SK-N-SH (cell line): ENCODE measurements at regions not wholly inside any gene's neighbourhood (a gene's known extent, or its start where the extent isn't known, plus 50 kb on each side); places are given as distances from the start of the nearest gene placed in this dataset.

Experiments used
- CTCF ChIA-PET: fragments of 300-600, 350-600 bp; formaldehyde crosslinking; extraction: SDS; loops from one replicate; lab custom pipeline; 2021; lab: Yijun Ruan, JAX
- POLR2A ChIA-PET: fragments of 350-600 bp; sonication (Branson Sonifier 250); formaldehyde crosslinking; extraction: SDS; loops from one replicate; lab custom pipeline; 2020; ENCODE audit warnings: antibody characterized with exemption, inconsistent platforms; lab: Yijun Ruan, JAX
- DNase-seq: peaks from one replicate; pipeline ENCODE4 v3.0.0; 2012
- H2AFZ ChIP-seq: fragments of 200-600 bp; sonication (generic); 2 replicates; pipeline ENCODE4 v1.8.1; 2016; ENCODE audit warnings: antibody characterized with exemption, mild to moderate bottlenecking, low read depth
- H3F3A ChIP-seq: fragments of 200-600 bp; sonication (generic); replicated peaks from 2 replicates; pipeline ENCODE3; 2016; ENCODE audit warnings: antibody characterized with exemption, mild to moderate bottlenecking; ENCODE audit not compliant: insufficient read depth
- H3K27ac ChIP-seq, 2 experiments: fragments of 200-500 bp in 1 of 2; fragments of 200-600 bp in 1 of 2; sonication (Bioruptor generic) in 1 of 2; sonication (generic), shearing (Covaris generic) in 1 of 2; 2 replicates each; pipeline versions ENCODE4 v1.5.1 to v1.6.1; 2014 to 2016; ENCODE audit warnings: low read depth in 2 of 2, inconsistent platforms in 1 of 2, low read length in 1 of 2, mild to moderate bottlenecking in 1 of 2, mixed read lengths in 1 of 2
- H3K27me3 ChIP-seq: fragments of 200-600 bp; sonication (generic), shearing (Covaris generic); 2 replicates; pipeline ENCODE4 v1.6.1; 2016; ENCODE audit warnings: mixed run types; ENCODE audit not compliant: insufficient read depth
- H3K36me3 ChIP-seq, 2 experiments: fragments of 200-500 bp in 1 of 2; fragments of 200-600 bp in 1 of 2; sonication (Bioruptor generic) in 1 of 2; sonication (generic) in 1 of 2; replicated peaks in 1 of 2; 2 replicates each; pipeline versions ENCODE3 to v1.5.1; 2014 to 2016; ENCODE audit warnings: low read length in 1 of 2, mild to moderate bottlenecking in 1 of 2; ENCODE audit not compliant: insufficient read depth in 2 of 2, control insufficient read depth in 1 of 2
- H3K4me1 ChIP-seq, 2 experiments: fragments of 200-500 bp in 1 of 2; fragments of 200-600 bp in 1 of 2; sonication (Bioruptor generic) in 1 of 2; sonication (generic), shearing (Covaris generic) in 1 of 2; 2 replicates each; pipeline versions ENCODE4 v1.5.1 to v1.6.1; 2014 to 2016; ENCODE audit warnings: low read depth in 1 of 2, low read length in 1 of 2, mixed run types in 1 of 2; ENCODE audit not compliant: insufficient read depth in 2 of 2, control insufficient read depth in 1 of 2
- H3K4me2 ChIP-seq: fragments of 200-600 bp; sonication (generic), shearing (Covaris generic); 2 replicates; pipeline ENCODE4 v1.6.1; 2017; ENCODE audit warnings: mixed run types
- H3K4me3 ChIP-seq, 2 experiments: fragments of 200-500 bp in 1 of 2; fragments of 200-600 bp in 1 of 2; sonication (Bioruptor generic) in 1 of 2; sonication (generic), shearing (Covaris generic) in 1 of 2; 2 replicates each; pipeline versions ENCODE4 v1.5.1 to v1.8.1; 2014 to 2016; ENCODE audit warnings: low read depth in 2 of 2, inconsistent platforms in 1 of 2, low read length in 1 of 2, mild to moderate bottlenecking in 1 of 2, mixed read lengths in 1 of 2, moderate library complexity in 1 of 2
- H3K79me2 ChIP-seq: fragments of 200-600 bp; sonication (generic); 2 replicates; pipeline ENCODE4 v1.8.1; 2017; ENCODE audit warnings: mild to moderate bottlenecking; ENCODE audit not compliant: insufficient read depth
- H3K9ac ChIP-seq: fragments of 200-600 bp; sonication (generic); 2 replicates; pipeline ENCODE4 v1.6.1; 2017; ENCODE audit warnings: mixed run types
- H3K9me2 ChIP-seq: fragments of 200-600 bp; sonication (generic); 2 replicates; pipeline ENCODE4 v1.6.1; 2017; ENCODE audit warnings: mixed run types
- H3K9me3 ChIP-seq: fragments of 200-600 bp; sonication (generic); 2 replicates; pipeline ENCODE4 v1.6.1; 2017; ENCODE audit warnings: mixed run types, mild to moderate bottlenecking, moderate library complexity
- H4K20me1 ChIP-seq: fragments of 200-600 bp; sonication (generic); 2 replicates; pipeline ENCODE4 v1.6.1; 2017; ENCODE audit warnings: mild to moderate bottlenecking, mixed run types; ENCODE audit not compliant: insufficient read depth
- ELF1 ChIP-seq: IDR thresholded peaks from 2 replicates; pipeline ENCODE4 v1.4.0; 2012
- EP300 ChIP-seq, 2 experiments: IDR thresholded peaks; 2 replicates each; pipeline versions ENCODE4 v1.4.0 to v1.6.1; 2012; ENCODE audit warnings: borderline replicate concordance in 1 of 2, low read depth in 1 of 2, low read length in 1 of 2
- FOXJ3 ChIP-seq: sonication (generic); formaldehyde crosslinking; IDR thresholded peaks from 2 replicates; pipeline ENCODE4 v1.5.1; 2020; ENCODE audit warnings: mild to moderate bottlenecking, missing genetic modification reagents
- FOXM1 ChIP-seq: IDR thresholded peaks from 2 replicates; pipeline ENCODE4 v1.4.0; 2012; ENCODE audit warnings: low read depth, mild to moderate bottlenecking
- GABPA ChIP-seq: IDR thresholded peaks from 2 replicates; pipeline ENCODE4 v1.4.0; 2012; ENCODE audit warnings: low read depth, mild to moderate bottlenecking
- GATA2 ChIP-seq: sonication (generic); formaldehyde crosslinking; IDR thresholded peaks from 2 replicates; pipeline ENCODE4 v1.5.0; 2020; ENCODE audit warnings: mild to moderate bottlenecking, missing genetic modification reagents
- JUND ChIP-seq: IDR thresholded peaks from 2 replicates; pipeline ENCODE4 v1.4.0; 2012
- MEF2A ChIP-seq: IDR thresholded peaks from 2 replicates; pipeline ENCODE4 v1.4.0; 2012; ENCODE audit warnings: low read depth, borderline replicate concordance
- NFIC ChIP-seq: IDR thresholded peaks from 2 replicates; pipeline ENCODE4 v1.4.0; 2012; ENCODE audit warnings: borderline replicate concordance
- NRF1 ChIP-seq: IDR thresholded peaks from 2 replicates; pipeline ENCODE4 v1.6.1; 2012; ENCODE audit warnings: low read depth, mild to moderate bottlenecking, low read length
- POLR2AphosphoS5 ChIP-seq: IDR thresholded peaks from 2 replicates; pipeline ENCODE4 v1.6.1; 2012; ENCODE audit warnings: low read depth, low read length
- RAD21 ChIP-seq: IDR thresholded peaks from 2 replicates; pipeline ENCODE4 v1.6.1; 2012; ENCODE audit warnings: mild to moderate bottlenecking, low read length
- SMC3 ChIP-seq: IDR thresholded peaks from 2 replicates; pipeline ENCODE4 v1.6.1; 2012; ENCODE audit warnings: low read depth, low read length, improper control_type of control experiment
- TCF12 ChIP-seq: IDR thresholded peaks from 2 replicates; pipeline ENCODE4 v1.4.0; 2012
- YY1 ChIP-seq: IDR thresholded peaks from 2 replicates; pipeline ENCODE4 v1.4.0; 2012; ENCODE audit warnings: low read depth, mild to moderate bottlenecking
- WGBS: methylation state at CpG from one replicate; pipeline ENCODE4 v1.1.6; 2017; ENCODE audit warnings: low lambda C conversion rate; 5-methylcytosine and 5-hydroxymethylcytosine counted together
- TF ChIP-seq, protein P1 (sequence below): IDR thresholded peaks from 2 replicates; pipeline ENCODE4 v1.6.1; 2012; ENCODE audit warnings: mild to moderate bottlenecking, low read depth, low read length, moderate library complexity
- TF ChIP-seq, protein P2 (sequence below): fragments of 150-350 bp; IDR thresholded peaks from 2 replicates; pipeline ENCODE4 v1.6.1; 2017; ENCODE audit warnings: antibody characterized with exemption, low read length, low read depth, borderline replicate concordance
- TF ChIP-seq, protein P3 (sequence below): IDR thresholded peaks from 2 replicates; pipeline ENCODE4 v1.4.0; 2012; ENCODE audit warnings: low read depth, borderline replicate concordance
- TF ChIP-seq, protein P4 (sequence below): IDR thresholded peaks from 2 replicates; pipeline ENCODE4 v1.4.0; 2012; ENCODE audit warnings: low read depth
- TF ChIP-seq, protein P5 (sequence below): fragments of 200-600 bp; sonication (generic); IDR thresholded peaks from 2 replicates; pipeline ENCODE4 v1.6.1; 2017; ENCODE audit warnings: antibody characterized with exemption, mild to moderate bottlenecking, moderate library complexity

DNA sequence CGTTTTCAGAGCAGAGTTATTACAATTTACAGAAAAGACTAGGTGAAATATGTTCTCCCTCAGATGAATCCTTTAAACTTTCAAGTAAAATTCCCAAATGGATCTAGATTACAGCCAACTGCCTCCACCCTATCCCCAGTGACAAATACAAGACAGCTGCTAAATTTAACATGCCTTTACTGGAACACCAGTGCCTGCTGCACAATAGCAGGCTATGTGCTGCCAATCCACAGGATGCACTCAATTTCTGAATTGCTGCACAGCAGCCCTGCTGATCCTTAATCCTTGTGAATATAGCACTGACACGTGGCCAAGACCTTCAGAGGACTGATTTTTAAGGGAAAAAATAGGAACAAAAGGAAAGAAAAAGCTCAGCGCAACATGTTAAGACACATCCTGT, 128.9 kb downstream of the CCER1 start (continued):
- TF ChIP-seq, protein P1, sequence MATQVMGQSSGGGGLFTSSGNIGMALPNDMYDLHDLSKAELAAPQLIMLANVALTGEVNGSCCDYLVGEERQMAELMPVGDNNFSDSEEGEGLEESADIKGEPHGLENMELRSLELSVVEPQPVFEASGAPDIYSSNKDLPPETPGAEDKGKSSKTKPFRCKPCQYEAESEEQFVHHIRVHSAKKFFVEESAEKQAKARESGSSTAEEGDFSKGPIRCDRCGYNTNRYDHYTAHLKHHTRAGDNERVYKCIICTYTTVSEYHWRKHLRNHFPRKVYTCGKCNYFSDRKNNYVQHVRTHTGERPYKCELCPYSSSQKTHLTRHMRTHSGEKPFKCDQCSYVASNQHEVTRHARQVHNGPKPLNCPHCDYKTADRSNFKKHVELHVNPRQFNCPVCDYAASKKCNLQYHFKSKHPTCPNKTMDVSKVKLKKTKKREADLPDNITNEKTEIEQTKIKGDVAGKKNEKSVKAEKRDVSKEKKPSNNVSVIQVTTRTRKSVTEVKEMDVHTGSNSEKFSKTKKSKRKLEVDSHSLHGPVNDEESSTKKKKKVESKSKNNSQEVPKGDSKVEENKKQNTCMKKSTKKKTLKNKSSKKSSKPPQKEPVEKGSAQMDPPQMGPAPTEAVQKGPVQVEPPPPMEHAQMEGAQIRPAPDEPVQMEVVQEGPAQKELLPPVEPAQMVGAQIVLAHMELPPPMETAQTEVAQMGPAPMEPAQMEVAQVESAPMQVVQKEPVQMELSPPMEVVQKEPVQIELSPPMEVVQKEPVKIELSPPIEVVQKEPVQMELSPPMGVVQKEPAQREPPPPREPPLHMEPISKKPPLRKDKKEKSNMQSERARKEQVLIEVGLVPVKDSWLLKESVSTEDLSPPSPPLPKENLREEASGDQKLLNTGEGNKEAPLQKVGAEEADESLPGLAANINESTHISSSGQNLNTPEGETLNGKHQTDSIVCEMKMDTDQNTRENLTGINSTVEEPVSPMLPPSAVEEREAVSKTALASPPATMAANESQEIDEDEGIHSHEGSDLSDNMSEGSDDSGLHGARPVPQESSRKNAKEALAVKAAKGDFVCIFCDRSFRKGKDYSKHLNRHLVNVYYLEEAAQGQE = no peak
- TF ChIP-seq RAD21 = no peak
- no peak for TF ChIP-seq MEF2A
- no peak for TF ChIP-seq YY1
- TF ChIP-seq, all 33 proteins: peak for 0

DNA sequence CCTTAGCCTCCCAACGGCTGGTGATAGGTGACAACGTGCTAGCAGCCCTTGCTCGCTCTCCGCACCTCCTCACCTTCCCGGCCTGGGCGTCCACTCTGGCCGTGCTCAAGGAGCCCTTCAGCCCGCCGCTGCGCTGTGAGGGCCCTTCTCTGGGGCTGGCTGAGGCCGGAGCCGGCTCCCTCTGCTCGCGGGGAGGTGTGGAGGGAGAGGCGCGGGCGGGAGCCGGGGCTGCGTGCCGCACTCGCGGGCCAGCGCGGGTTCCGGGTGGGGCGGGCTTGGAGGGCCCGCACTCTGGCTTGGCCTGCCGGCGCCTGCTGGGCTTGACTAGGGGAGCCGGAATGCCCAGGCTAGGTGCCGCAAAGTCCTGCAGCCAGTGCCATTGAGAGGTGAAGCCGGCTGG, 131.1 kb downstream of the CCER1 start:
- TF ChIP-seq NRF1 = no peak
- TF ChIP-seq EP300 (IDR thresholded peaks at IDR 0.05; ENCODE audit: borderline replicate concordance in 1 of 2, low read depth in 1 of 2, low read length in 1 of 2) = no peak
- no peak for TF ChIP-seq SMC3
- TF ChIP-seq, protein P2, sequence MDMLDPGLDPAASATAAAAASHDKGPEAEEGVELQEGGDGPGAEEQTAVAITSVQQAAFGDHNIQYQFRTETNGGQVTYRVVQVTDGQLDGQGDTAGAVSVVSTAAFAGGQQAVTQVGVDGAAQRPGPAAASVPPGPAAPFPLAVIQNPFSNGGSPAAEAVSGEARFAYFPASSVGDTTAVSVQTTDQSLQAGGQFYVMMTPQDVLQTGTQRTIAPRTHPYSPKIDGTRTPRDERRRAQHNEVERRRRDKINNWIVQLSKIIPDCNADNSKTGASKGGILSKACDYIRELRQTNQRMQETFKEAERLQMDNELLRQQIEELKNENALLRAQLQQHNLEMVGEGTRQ = no peak
- no peak for TF ChIP-seq TCF12
- no peak for TF ChIP-seq NFIC
- no peak for TF ChIP-seq JUND
- no peak overlapping the region for H2AFZ ChIP-seq
- H3K4me2 ChIP-seq = no peak overlapping the region
- H3F3A ChIP-seq = no peaks in the 10 kb centered on the region
- no peaks in the 10 kb centered on the region for H3K36me3 ChIP-seq
- ChIA-PET CTCF (interaction anchor here (1.1 to 1.3 kb wide), 3 partner anchors 12 to 30 kb away, joined by 3 to 4 read pairs (median 3); no protein-coding TSS in a partner anchor), POLR2A (no interaction called here)
- no peaks in the 10 kb centered on the region for H3K9me3 ChIP-seq
- no peaks in the 10 kb centered on the region for H3K79me2 ChIP-seq
- 87% methylated on average over 19 of the region's 32 CpGs for WGBS
- no peak for DNase-seq
- H3K27me3 ChIP-seq = no peaks in the 10 kb centered on the region
- H3K9ac ChIP-seq = no peak overlapping the region
- no peaks in the 10 kb centered on the region; a peak in 1 of 4 replicates for H3K4me1 ChIP-seq
- no peaks in the 10 kb centered on the region for H4K20me1 ChIP-seq
- no peak overlapping the region for H3K27ac ChIP-seq
- no peak overlapping the region for H3K4me3 ChIP-seq
- H3K9me2 ChIP-seq = no peaks in the 10 kb centered on the region

DNA sequence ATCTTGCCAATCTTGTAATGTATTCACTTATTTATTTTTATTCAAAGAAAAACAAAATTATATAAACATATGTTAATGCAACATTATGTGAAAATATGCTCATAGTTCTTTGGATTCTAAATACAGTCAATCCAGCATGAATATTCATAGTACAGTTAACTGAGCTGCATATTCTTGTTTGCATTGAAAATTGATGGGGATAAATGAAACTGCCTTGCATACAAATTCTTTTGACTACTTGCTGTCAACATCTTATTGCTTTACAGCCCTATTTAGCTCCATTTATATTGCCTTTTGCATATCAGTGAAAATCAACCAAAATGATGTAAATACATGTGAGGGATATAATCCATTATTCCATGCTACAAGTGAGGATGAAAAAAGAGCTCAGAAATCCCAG, 135.3 kb downstream of the CCER1 start:
- POLR2A ChIA-PET = no interaction called here
- Histone ChIP-seq H3K4me3 (no peak overlapping the region), H3K9me2 (no peaks in the 10 kb centered on the region)
- TF ChIP-seq POLR2AphosphoS5 (no peak), GABPA (no peak), RAD21 (no peak), FOXM1 (no peak), FOXJ3 (CRISPR knock-in tag) (no peak), MEF2A (no peak), ELF1 (no peak), GATA2 (no peak), EP300 (IDR thresholded peaks at IDR 0.05; ENCODE audit: borderline replicate concordance in 1 of 2, low read depth in 1 of 2, low read length in 1 of 2) (no peak), YY1 (no peak), NRF1 (no peak)
- TF ChIP-seq, protein P3, sequence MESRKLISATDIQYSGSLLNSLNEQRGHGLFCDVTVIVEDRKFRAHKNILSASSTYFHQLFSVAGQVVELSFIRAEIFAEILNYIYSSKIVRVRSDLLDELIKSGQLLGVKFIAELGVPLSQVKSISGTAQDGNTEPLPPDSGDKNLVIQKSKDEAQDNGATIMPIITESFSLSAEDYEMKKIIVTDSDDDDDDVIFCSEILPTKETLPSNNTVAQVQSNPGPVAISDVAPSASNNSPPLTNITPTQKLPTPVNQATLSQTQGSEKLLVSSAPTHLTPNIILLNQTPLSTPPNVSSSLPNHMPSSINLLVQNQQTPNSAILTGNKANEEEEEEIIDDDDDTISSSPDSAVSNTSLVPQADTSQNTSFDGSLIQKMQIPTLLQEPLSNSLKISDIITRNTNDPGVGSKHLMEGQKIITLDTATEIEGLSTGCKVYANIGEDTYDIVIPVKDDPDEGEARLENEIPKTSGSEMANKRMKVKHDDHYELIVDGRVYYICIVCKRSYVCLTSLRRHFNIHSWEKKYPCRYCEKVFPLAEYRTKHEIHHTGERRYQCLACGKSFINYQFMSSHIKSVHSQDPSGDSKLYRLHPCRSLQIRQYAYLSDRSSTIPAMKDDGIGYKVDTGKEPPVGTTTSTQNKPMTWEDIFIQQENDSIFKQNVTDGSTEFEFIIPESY = no peak
- TF ChIP-seq, protein P4, sequence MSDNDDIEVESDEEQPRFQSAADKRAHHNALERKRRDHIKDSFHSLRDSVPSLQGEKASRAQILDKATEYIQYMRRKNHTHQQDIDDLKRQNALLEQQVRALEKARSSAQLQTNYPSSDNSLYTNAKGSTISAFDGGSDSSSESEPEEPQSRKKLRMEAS = no peak
- TF ChIP-seq, protein P5, sequence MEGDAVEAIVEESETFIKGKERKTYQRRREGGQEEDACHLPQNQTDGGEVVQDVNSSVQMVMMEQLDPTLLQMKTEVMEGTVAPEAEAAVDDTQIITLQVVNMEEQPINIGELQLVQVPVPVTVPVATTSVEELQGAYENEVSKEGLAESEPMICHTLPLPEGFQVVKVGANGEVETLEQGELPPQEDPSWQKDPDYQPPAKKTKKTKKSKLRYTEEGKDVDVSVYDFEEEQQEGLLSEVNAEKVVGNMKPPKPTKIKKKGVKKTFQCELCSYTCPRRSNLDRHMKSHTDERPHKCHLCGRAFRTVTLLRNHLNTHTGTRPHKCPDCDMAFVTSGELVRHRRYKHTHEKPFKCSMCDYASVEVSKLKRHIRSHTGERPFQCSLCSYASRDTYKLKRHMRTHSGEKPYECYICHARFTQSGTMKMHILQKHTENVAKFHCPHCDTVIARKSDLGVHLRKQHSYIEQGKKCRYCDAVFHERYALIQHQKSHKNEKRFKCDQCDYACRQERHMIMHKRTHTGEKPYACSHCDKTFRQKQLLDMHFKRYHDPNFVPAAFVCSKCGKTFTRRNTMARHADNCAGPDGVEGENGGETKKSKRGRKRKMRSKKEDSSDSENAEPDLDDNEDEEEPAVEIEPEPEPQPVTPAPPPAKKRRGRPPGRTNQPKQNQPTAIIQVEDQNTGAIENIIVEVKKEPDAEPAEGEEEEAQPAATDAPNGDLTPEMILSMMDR = no peak

More for the DNA sequence above, 135.3 kb downstream of the CCER1 start:
- H3K4me1 ChIP-seq = no peaks in the 10 kb centered on the region
- no peaks in the 10 kb centered on the region for H3F3A ChIP-seq
- no peaks in the 10 kb centered on the region for H4K20me1 ChIP-seq
- no peaks in the 10 kb centered on the region for H3K9me3 ChIP-seq
- H2AFZ ChIP-seq = no peak overlapping the region
- no peaks in the 10 kb centered on the region for H3K36me3 ChIP-seq
- no peak overlapping the region for H3K4me2 ChIP-seq
- no peaks in the 10 kb centered on the region for H3K79me2 ChIP-seq
- CTCF ChIA-PET = interaction anchor here (1.1 kb wide), 1 partner anchor 11 kb away, joined by 3 read pairs; no protein-coding TSS in a partner anchor
- H3K27me3 ChIP-seq = no peaks in the 10 kb centered on the region
- H3K9ac ChIP-seq = no peak overlapping the region
- H3K27ac ChIP-seq = no peak overlapping the region
- no peak for DNase-seq
